Endodermal cell (in vitro differentiated cells): ENCODE measurements at regions not wholly inside any gene's neighbourhood (a gene's known extent, or its start where the extent isn't known, plus 50 kb on each side); places are given as distances from the start of the nearest gene placed in this dataset.
"Not testable (repeated sequence)": the region's sequence is repeated elsewhere in the genome, so short reads cannot be mapped to it uniquely, and the experiment has no call there.

ENCODE experiments used
- DNase-seq: peaks from one replicate; pipeline ENCODE4 v3.0.0-alpha.2; 2017
- H3K27ac ChIP-seq: 2 replicates; pipeline ENCODE4 v1.5.1; 2013; ENCODE audit warnings: mild to moderate bottlenecking, low read depth, low read length, moderate library complexity
- H3K27me3 ChIP-seq: 2 replicates; pipeline ENCODE4 v1.6.1; 2013; ENCODE audit warnings: mild to moderate bottlenecking, low read length, moderate library complexity; ENCODE audit not compliant: insufficient read depth, control insufficient read depth, poor library complexity, severe bottlenecking
- H3K36me3 ChIP-seq: 2 replicates; pipeline ENCODE4 v1.7.0; 2013; ENCODE audit warnings: mild to moderate bottlenecking, low read length, moderate library complexity; ENCODE audit not compliant: control insufficient read depth, insufficient read depth
- H3K4me1 ChIP-seq: one replicate; pipeline ENCODE4 v1.7.0; 2013; ENCODE audit warnings: low read length; ENCODE audit not compliant: control insufficient read depth, insufficient read depth
- H3K4me3 ChIP-seq: 2 replicates; pipeline ENCODE4 v1.5.1; 2013; ENCODE audit warnings: mild to moderate bottlenecking, low read length, moderate library complexity
- H3K9ac ChIP-seq: 2 replicates; pipeline ENCODE4 v1.6.1; 2013; ENCODE audit warnings: mild to moderate bottlenecking, low read length, moderate library complexity; ENCODE audit not compliant: poor library complexity, severe bottlenecking; ENCODE audit errors: extremely low read depth
- H3K9me3 ChIP-seq: 2 replicates; pipeline ENCODE4 v1.6.1; 2013; ENCODE audit warnings: mild to moderate bottlenecking, low read length, moderate library complexity; ENCODE audit not compliant: control insufficient read depth
- H3K27ac Mint-ChIP-seq: 2 replicates; pipeline ENCODE4 v1.8.0; 2020; ENCODE audit warnings: mixed read lengths
- H3K27me3 Mint-ChIP-seq: 2 replicates; pipeline ENCODE4 v1.8.0; 2021; ENCODE audit warnings: mild to moderate bottlenecking, mixed read lengths; ENCODE audit not compliant: insufficient read depth
- H3K36me3 Mint-ChIP-seq: 2 replicates; pipeline ENCODE4 v1.8.0; 2020; ENCODE audit warnings: low read depth, mixed read lengths
- H3K4me1 Mint-ChIP-seq: 2 replicates; pipeline ENCODE4 v1.8.0; 2020; ENCODE audit warnings: mixed read lengths
- H3K4me3 Mint-ChIP-seq: 2 replicates; pipeline ENCODE4 v1.8.0; 2020; ENCODE audit warnings: mild to moderate bottlenecking, moderate library complexity, mixed read lengths
- H3K9me3 Mint-ChIP-seq: 2 replicates; pipeline ENCODE4 v1.8.0; 2020; ENCODE audit warnings: mild to moderate bottlenecking, mixed read lengths
- WGBS, 2 experiments: methylation state at CpG; one replicate each; pipeline versions ENCODE4 v1.1.5 to v1.1.7; 2013; ENCODE audit warnings: missing lambda C conversion rate in 2 of 2, mixed read lengths in 1 of 2; ENCODE audit not compliant: insufficient coverage in 1 of 2, insufficient read length in 1 of 2; 5-methylcytosine and 5-hydroxymethylcytosine counted together
- TF ChIP-seq, protein P1 (sequence below): fragments of 200-600 bp; sonication (generic); conservative IDR thresholded peaks from 2 replicates; pipeline ENCODE4 v1.5.0; 2021; ENCODE audit warnings: antibody characterized with exemption, mild to moderate bottlenecking

GRCh38 chr6:50410579-50410978 lies 302.7 kb upstream of the TFAP2D start:
- DNase-seq, result no peak
- H3K4me3 ChIP-seq, result no peak overlapping the region
- 71 to 76% methylated on average over 1 of the region's 1 CpG for WGBS, 2 experiments
- Mint-ChIP-seq H3K4me1 (peaks cover 6% of the 10 kb centered on the region), H3K27ac (no peak overlapping the region), H3K4me3 (no peak overlapping the region), H3K27me3 (no peaks in the 10 kb centered on the region), H3K9me3 (no peaks in the 10 kb centered on the region), H3K36me3 (no peaks in the 10 kb centered on the region)
- no peaks in the 10 kb centered on the region for H3K36me3 ChIP-seq
- TF ChIP-seq, protein P1, sequence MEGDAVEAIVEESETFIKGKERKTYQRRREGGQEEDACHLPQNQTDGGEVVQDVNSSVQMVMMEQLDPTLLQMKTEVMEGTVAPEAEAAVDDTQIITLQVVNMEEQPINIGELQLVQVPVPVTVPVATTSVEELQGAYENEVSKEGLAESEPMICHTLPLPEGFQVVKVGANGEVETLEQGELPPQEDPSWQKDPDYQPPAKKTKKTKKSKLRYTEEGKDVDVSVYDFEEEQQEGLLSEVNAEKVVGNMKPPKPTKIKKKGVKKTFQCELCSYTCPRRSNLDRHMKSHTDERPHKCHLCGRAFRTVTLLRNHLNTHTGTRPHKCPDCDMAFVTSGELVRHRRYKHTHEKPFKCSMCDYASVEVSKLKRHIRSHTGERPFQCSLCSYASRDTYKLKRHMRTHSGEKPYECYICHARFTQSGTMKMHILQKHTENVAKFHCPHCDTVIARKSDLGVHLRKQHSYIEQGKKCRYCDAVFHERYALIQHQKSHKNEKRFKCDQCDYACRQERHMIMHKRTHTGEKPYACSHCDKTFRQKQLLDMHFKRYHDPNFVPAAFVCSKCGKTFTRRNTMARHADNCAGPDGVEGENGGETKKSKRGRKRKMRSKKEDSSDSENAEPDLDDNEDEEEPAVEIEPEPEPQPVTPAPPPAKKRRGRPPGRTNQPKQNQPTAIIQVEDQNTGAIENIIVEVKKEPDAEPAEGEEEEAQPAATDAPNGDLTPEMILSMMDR, result no peak
- H3K27me3 ChIP-seq, result no peaks in the 10 kb centered on the region
- no peaks in the 10 kb centered on the region for H3K9me3 ChIP-seq
- H3K27ac ChIP-seq, result no peak overlapping the region
- no peak overlapping the region for H3K9ac ChIP-seq
- peaks cover 6% of the 10 kb centered on the region for H3K4me1 ChIP-seq

GRCh38 chr6:50421041-50421440 lies 292.3 kb upstream of the TFAP2D start:
- H3K36me3 Mint-ChIP-seq, H3K9me3 Mint-ChIP-seq, H3K4me1 Mint-ChIP-seq, DNase-seq, H3K4me1 ChIP-seq, H3K27ac Mint-ChIP-seq, H3K4me3 ChIP-seq, H3K27me3 Mint-ChIP-seq, H3K36me3 ChIP-seq, H3K9ac ChIP-seq, H3K9me3 ChIP-seq, H3K27ac ChIP-seq, H3K4me3 Mint-ChIP-seq, H3K27me3 ChIP-seq: not testable (repeated sequence)
- WGBS, 2 experiments, result 90 to 97% methylated on average over 5 to 8 of the region's 8 CpGs

GRCh38 chr6:50427267-50427666 lies 286.1 kb upstream of the TFAP2D start:
- H3K9me3 Mint-ChIP-seq, result no peaks in the 10 kb centered on the region
- 93 to 95% methylated on average over 3 to 4 of the region's 4 CpGs for WGBS, 2 experiments
- Histone ChIP-seq H3K4me3 (no peak overlapping the region), H3K9ac (no peak overlapping the region), H3K4me1 (no peaks in the 10 kb centered on the region), H3K27me3 (no peaks in the 10 kb centered on the region), H3K36me3 (no peaks in the 10 kb centered on the region), H3K9me3 (no peaks in the 10 kb centered on the region), H3K27ac (no peak overlapping the region)
- TF ChIP-seq, protein P1, result no peak
- no peaks in the 10 kb centered on the region for H3K4me1 Mint-ChIP-seq
- no peaks in the 10 kb centered on the region for H3K36me3 Mint-ChIP-seq
- H3K27ac Mint-ChIP-seq, result no peak overlapping the region
- H3K27me3 Mint-ChIP-seq, result no peaks in the 10 kb centered on the region
- no peak overlapping the region for H3K4me3 Mint-ChIP-seq
- no peak for DNase-seq

GRCh38 chr6:50437901-50438300 lies 275.4 kb upstream of the TFAP2D start:
- Mint-ChIP-seq H3K9me3 (no peaks in the 10 kb centered on the region), H3K27ac (no peak overlapping the region), H3K27me3 (peaks cover 17% of the 10 kb centered on the region), H3K4me1 (no peaks in the 10 kb centered on the region), H3K36me3 (no peaks in the 10 kb centered on the region), H3K4me3 (no peak overlapping the region)
- H3K27me3 ChIP-seq, result no peaks in the 10 kb centered on the region
- no peaks in the 10 kb centered on the region for H3K9me3 ChIP-seq
- TF ChIP-seq, protein P1, result no peak
- H3K4me1 ChIP-seq, result no peaks in the 10 kb centered on the region
- no peak overlapping the region for H3K27ac ChIP-seq
- WGBS, 2 experiments, result 88 to 98% methylated on average over 1 of the region's 1 CpG
- H3K4me3 ChIP-seq, result no peak overlapping the region
- no peaks in the 10 kb centered on the region for H3K36me3 ChIP-seq
- no peak for DNase-seq
- H3K9ac ChIP-seq, result no peak overlapping the region
